Activated T-helper 17 cell treated with anti-CD3 and anti-CD28 coated beads, Interleukin-2, amount 50 U/mL, for 72 hours (primary cell): ENCODE measurements at regions not wholly inside any gene's neighbourhood (a gene's known extent, or its start where the extent isn't known, plus 50 kb on each side); places are given as distances from the start of the nearest gene placed in this dataset.
"Not testable (repeated sequence)": the region's sequence is repeated elsewhere in the genome, so short reads cannot be mapped to it uniquely, and the experiment has no call there.

ENCODE experiments used
- ATAC-seq: fragments of 150-1000 bp; cut with Tn5 transposase; replicated peaks from 2 replicates; pipeline ENCODE4 v1.10.0; 2021; ENCODE audit warnings: mild to moderate bottlenecking, moderate library complexity
- H3K27ac Mint-ChIP-seq: one replicate; pipeline ENCODE4 v1.8.0; 2022; ENCODE audit warnings: mixed read lengths
- H3K27me3 Mint-ChIP-seq: one replicate; pipeline ENCODE4 v1.8.0; 2022; ENCODE audit warnings: mixed read lengths
- H3K36me3 Mint-ChIP-seq: one replicate; pipeline ENCODE4 v1.8.0; 2022; ENCODE audit warnings: low read depth, mild to moderate bottlenecking, mixed read lengths
- H3K4me1 Mint-ChIP-seq: one replicate; pipeline ENCODE4 v1.8.0; 2022; ENCODE audit warnings: mixed read lengths
- H3K4me3 Mint-ChIP-seq: one replicate; pipeline ENCODE4 v1.8.0; 2022; ENCODE audit warnings: mild to moderate bottlenecking, mixed read lengths
- H3K9me3 Mint-ChIP-seq: one replicate; pipeline ENCODE4 v1.8.0; 2022; ENCODE audit warnings: mixed read lengths

- H3K27me3 Mint-ChIP-seq = no peaks in the 10 kb centered on the region
- H3K27ac Mint-ChIP-seq = no peak overlapping the region
- H3K9me3 Mint-ChIP-seq = peaks cover 4% of the 10 kb centered on the region
- no peaks in the 10 kb centered on the region for H3K36me3 Mint-ChIP-seq
- H3K4me1 Mint-ChIP-seq = no peaks in the 10 kb centered on the region
- no peak for ATAC-seq
- no peak overlapping the region for H3K4me3 Mint-ChIP-seq
Measured at GRCh38 chr7:91345449-91345848, 81.2 kb downstream of the FZD1 start.

- H3K27me3 Mint-ChIP-seq = no peaks in the 10 kb centered on the region
- H3K27ac Mint-ChIP-seq = no peak overlapping the region
- peaks cover 4% of the 10 kb centered on the region for H3K9me3 Mint-ChIP-seq
- H3K4me1 Mint-ChIP-seq = no peaks in the 10 kb centered on the region
- no peak for ATAC-seq
- no peak overlapping the region for H3K4me3 Mint-ChIP-seq
- no peaks in the 10 kb centered on the region for H3K36me3 Mint-ChIP-seq
Measured at GRCh38 chr7:91346426-91346825, 82.2 kb downstream of the FZD1 start.

GRCh38 chr7:91347290-91347689, 83.1 kb downstream of the FZD1 start:
- H3K9me3 Mint-ChIP-seq = peaks cover 4% of the 10 kb centered on the region
- H3K27me3 Mint-ChIP-seq = no peaks in the 10 kb centered on the region
- no peak overlapping the region for H3K27ac Mint-ChIP-seq
- no peaks in the 10 kb centered on the region for H3K4me1 Mint-ChIP-seq
- no peaks in the 10 kb centered on the region for H3K36me3 Mint-ChIP-seq
- ATAC-seq = no peak
- H3K4me3 Mint-ChIP-seq = no peak overlapping the region

- no peak for ATAC-seq
- H3K27me3 Mint-ChIP-seq = no peaks in the 10 kb centered on the region
Measured at GRCh38 chr7:91348711-91349110, 84.5 kb downstream of the FZD1 start.

GRCh38 chr7:91351374-91351773, 87.1 kb downstream of the FZD1 start:
- ATAC-seq = no peak
- Mint-ChIP-seq H3K27me3 (no peaks in the 10 kb centered on the region), H3K9me3 (peaks cover 4% of the 10 kb centered on the region), H3K27ac (no peak overlapping the region), H3K4me1 (no peaks in the 10 kb centered on the region), H3K4me3 (no peak overlapping the region), H3K36me3 (no peaks in the 10 kb centered on the region)

More at GRCh38 chr7:91348711-91349110, 84.5 kb downstream of the FZD1 start:
- Mint-ChIP-seq H3K36me3 (no peaks in the 10 kb centered on the region), H3K4me1 (no peaks in the 10 kb centered on the region), H3K27ac (no peak overlapping the region), H3K4me3 (no peak overlapping the region), H3K9me3 (peaks cover 4% of the 10 kb centered on the region)

GRCh38 chr7:91352091-91352490, 87.9 kb downstream of the FZD1 start:
- Mint-ChIP-seq H3K4me3 (no peak overlapping the region), H3K9me3 (peaks cover 3% of the 10 kb centered on the region), H3K27ac (no peak overlapping the region), H3K4me1 (no peaks in the 10 kb centered on the region), H3K27me3 (no peaks in the 10 kb centered on the region), H3K36me3 (no peaks in the 10 kb centered on the region)
- ATAC-seq = no peak

- Mint-ChIP-seq H3K27me3 (no peaks in the 10 kb centered on the region), H3K9me3 (no peaks in the 10 kb centered on the region), H3K27ac (no peak overlapping the region), H3K4me3 (no peak overlapping the region), H3K36me3 (no peaks in the 10 kb centered on the region), H3K4me1 (no peaks in the 10 kb centered on the region)
- no peak for ATAC-seq
Measured at GRCh38 chr7:91353848-91354247, 89.6 kb downstream of the FZD1 start.

DNA sequence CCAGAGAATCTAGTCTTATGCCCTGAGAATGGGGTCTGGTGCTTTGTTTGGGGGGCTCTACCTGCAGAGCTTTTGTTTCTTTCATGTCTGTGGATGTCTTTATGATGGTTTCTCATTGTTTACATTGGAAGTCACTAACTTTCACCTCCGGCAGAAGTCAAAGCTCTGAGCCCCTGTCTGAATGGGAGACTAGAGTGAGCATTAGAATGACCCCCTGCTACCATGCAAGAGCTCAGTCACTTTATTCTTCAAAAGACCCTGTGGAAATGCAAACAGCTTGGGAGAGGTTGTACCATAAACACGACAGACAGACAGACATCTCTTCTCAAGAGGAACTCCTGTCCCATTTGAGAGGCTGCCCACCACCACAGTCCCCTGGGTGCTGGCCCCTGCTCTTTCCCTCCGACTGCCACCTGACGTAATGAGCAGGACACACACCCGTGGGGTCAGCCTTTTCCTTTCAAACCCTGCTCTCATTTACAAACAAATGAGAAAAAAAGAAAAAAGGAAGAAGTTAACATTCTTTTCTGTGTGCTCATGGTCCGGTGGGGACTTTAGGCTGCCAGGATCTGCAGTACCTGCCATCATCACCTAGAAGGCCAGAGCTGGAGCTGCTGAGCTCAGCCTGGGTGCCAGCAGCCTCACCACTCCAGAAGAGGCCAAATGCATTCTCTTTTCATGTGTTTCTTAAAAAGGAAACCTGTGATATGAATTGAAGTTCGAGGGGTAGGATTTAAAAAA, 91.6 kb downstream of the FZD1 start:
- no peaks in the 10 kb centered on the region for H3K36me3 Mint-ChIP-seq
- H3K4me3 Mint-ChIP-seq = no peak overlapping the region
- no peaks in the 10 kb centered on the region for H3K4me1 Mint-ChIP-seq
- H3K9me3 Mint-ChIP-seq = no peaks in the 10 kb centered on the region
- no peak overlapping the region for H3K27ac Mint-ChIP-seq
- ATAC-seq = no peak
- H3K27me3 Mint-ChIP-seq = no peaks in the 10 kb centered on the region

GRCh38 chr7:91356915-91357314, 92.7 kb downstream of the FZD1 start:
- no peak overlapping the region for H3K27ac Mint-ChIP-seq
- H3K36me3 Mint-ChIP-seq = no peaks in the 10 kb centered on the region
- H3K4me3 Mint-ChIP-seq = no peak overlapping the region
- no peaks in the 10 kb centered on the region for H3K27me3 Mint-ChIP-seq
- H3K9me3 Mint-ChIP-seq = no peaks in the 10 kb centered on the region
- no peak for ATAC-seq
- H3K4me1 Mint-ChIP-seq = no peaks in the 10 kb centered on the region

DNA sequence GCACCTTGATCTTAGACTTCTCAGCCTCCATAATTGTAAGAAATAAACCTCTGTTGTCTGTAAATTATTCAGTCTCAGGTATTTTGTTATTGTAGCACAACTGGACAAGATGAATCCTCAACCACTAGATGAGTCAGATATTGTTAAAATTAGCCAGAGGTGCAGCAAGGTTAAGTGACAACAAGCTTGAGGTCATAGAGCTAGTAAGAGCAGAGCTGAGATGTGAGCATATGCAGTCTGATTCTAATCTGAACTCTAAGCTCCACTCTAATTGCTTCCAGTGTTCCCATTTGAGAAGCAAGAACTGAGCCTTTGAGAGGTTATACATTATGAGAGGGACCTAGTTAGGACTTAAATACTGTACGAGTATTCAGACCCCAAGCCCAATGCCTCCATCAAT, 93.1 kb downstream of the FZD1 start:
- Mint-ChIP-seq H3K27ac (no peak overlapping the region), H3K36me3 (no peaks in the 10 kb centered on the region), H3K27me3 (no peaks in the 10 kb centered on the region), H3K4me3 (no peak overlapping the region), H3K9me3 (no peaks in the 10 kb centered on the region), H3K4me1 (no peaks in the 10 kb centered on the region)
- no peak for ATAC-seq

GRCh38 chr7:91357901-91358300, 93.7 kb downstream of the FZD1 start:
- Mint-ChIP-seq H3K27ac (no peak overlapping the region), H3K27me3 (no peaks in the 10 kb centered on the region), H3K4me3 (no peak overlapping the region), H3K36me3 (no peaks in the 10 kb centered on the region), H3K9me3 (no peaks in the 10 kb centered on the region), H3K4me1 (no peaks in the 10 kb centered on the region)
- no peak for ATAC-seq

DNA sequence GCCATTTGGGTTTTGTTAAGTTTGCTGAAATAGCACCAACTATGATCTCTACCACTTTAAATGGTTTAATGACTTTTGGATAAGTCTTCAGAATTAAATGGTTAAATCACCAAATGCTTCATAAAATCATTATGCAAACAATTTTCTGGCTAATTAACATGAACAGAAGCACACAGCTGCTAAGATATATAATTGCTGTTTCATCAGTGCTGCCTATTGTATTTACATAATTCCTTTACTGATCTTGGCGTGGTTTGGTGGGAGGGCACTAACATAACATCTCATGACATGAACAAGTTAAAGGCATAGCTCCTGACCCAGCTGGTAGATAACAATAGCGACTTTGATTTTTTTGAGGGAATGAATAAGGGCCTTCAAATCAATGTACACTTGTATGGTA, 94.1 kb downstream of the FZD1 start:
- Mint-ChIP-seq H3K4me1 (no peaks in the 10 kb centered on the region), H3K4me3 (no peak overlapping the region), H3K27ac (no peak overlapping the region), H3K36me3 (no peaks in the 10 kb centered on the region), H3K9me3 (no peaks in the 10 kb centered on the region), H3K27me3 (no peaks in the 10 kb centered on the region)
- ATAC-seq = no peak

- not testable (repeated sequence) for H3K9me3 Mint-ChIP-seq, H3K4me1 Mint-ChIP-seq, H3K36me3 Mint-ChIP-seq, H3K27me3 Mint-ChIP-seq, ATAC-seq, H3K4me3 Mint-ChIP-seq, H3K27ac Mint-ChIP-seq
Measured at GRCh38 chr7:91365097-91365496, 100.9 kb downstream of the FZD1 start.

- Mint-ChIP-seq H3K36me3 (no peaks in the 10 kb centered on the region), H3K27ac (no peak overlapping the region), H3K27me3 (no peaks in the 10 kb centered on the region), H3K4me3 (no peak overlapping the region), H3K4me1 (no peaks in the 10 kb centered on the region), H3K9me3 (no peaks in the 10 kb centered on the region)
- no peak for ATAC-seq
Measured at GRCh38 chr7:91366091-91366490, 101.9 kb downstream of the FZD1 start.

DNA sequence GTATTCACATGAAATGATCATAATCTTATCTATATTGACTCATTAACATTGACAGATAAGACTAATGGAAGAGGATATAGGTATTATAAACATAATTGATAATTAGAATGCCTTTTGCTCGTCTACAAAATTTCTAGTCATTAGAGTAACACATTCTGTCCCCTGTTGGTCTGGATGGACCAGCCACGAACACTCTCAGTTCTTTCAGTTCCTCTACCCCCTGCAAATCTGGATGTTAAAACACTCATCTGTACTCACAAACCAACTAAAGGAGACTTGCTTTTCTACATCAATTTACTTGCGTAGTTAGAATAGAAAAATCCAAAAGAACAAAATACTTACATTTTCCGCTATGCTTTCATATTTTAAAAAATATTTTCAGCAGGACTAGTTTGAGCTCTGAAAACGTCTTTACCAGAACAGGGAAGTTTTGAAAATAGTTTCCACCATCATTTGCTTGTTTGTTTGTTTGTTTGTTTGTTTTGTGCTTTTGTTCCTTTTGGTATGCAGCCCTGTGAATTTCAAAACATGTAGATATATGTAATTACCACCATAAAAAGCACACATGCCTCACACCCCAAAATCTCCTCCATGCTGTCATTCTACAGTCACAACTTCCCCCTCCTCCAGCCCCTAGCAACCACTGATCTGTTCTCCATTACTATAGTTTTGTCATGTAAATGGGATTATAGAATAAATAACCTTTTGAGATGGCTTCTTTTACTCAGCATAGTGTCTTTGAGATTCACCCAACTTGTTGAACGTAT, 103.8 kb downstream of the FZD1 start:
- ATAC-seq = no peak

More for the DNA sequence above, 103.8 kb downstream of the FZD1 start:
- no peaks in the 10 kb centered on the region for H3K4me1 Mint-ChIP-seq
- H3K27ac Mint-ChIP-seq = no peak overlapping the region
- H3K27me3 Mint-ChIP-seq = no peaks in the 10 kb centered on the region
- no peak overlapping the region for H3K4me3 Mint-ChIP-seq
- H3K9me3 Mint-ChIP-seq = no peaks in the 10 kb centered on the region
- no peaks in the 10 kb centered on the region for H3K36me3 Mint-ChIP-seq
